PC-9 (cell line): ENCODE measurements at regions not wholly inside any gene's neighbourhood (a gene's known extent, or its start where the extent isn't known, plus 50 kb on each side); places are given as distances from the start of the nearest gene placed in this dataset.

Source experiments
- BruUV-seq: library from RNA; stranded (reverse); fragments of 400-500 nt; replicated peaks from 2 replicates; lab custom pipeline; 2021; lab: Mats Ljungman, UMichigan
- CTCF ChIA-PET: fragments of 300-600 bp; sonication (Branson Sonifier 250); formaldehyde crosslinking; loops from one replicate; lab custom pipeline; 2022; ENCODE audit warnings: antibody characterized with exemption; lab: Charles Lee
- POLR2A ChIA-PET: fragments of 300-600 bp; sonication (Branson Sonifier 250); formaldehyde crosslinking; loops from one replicate; lab custom pipeline; 2022; ENCODE audit warnings: antibody characterized with exemption; ENCODE audit not compliant: unreplicated experiment; lab: Charles Lee
- DNase-seq, 2 experiments: peaks; one replicate each; pipeline versions ENCODE4 v3.0.0 to v3.0.0-alpha.2; 2015 to 2022; ENCODE audit warnings: mixed read lengths in 1 of 2
- H2AFZ ChIP-seq: fragments of 200-600 bp; sonication (generic); 2 replicates; pipeline ENCODE4 v1.8.1; 2017; ENCODE audit warnings: antibody characterized with exemption
- H3F3A ChIP-seq: fragments of 200-600 bp; sonication (generic); 2 replicates; pipeline ENCODE4 v1.8.1; 2017; ENCODE audit warnings: antibody characterized with exemption, mild to moderate bottlenecking, low read depth; ENCODE audit not compliant: insufficient read depth
- H3K27ac ChIP-seq: fragments of 200-600 bp; sonication (generic); 2 replicates; pipeline ENCODE4 v1.6.1; 2016; ENCODE audit warnings: mixed run types
- H3K27me3 ChIP-seq: fragments of 200-600 bp; sonication (generic); 2 replicates; pipeline ENCODE4 v1.6.1; 2016; ENCODE audit warnings: low read depth, mixed run types; ENCODE audit not compliant: insufficient read depth
- H3K36me3 ChIP-seq: fragments of 200-600 bp; sonication (generic); 2 replicates; pipeline ENCODE4 v1.6.1; 2016; ENCODE audit warnings: low read depth, mixed run types
- H3K4me1 ChIP-seq: fragments of 200-600 bp; sonication (generic); replicated peaks from 2 replicates; pipeline ENCODE4 v1.6.1; 2016; ENCODE audit warnings: mixed run types; ENCODE audit not compliant: insufficient read depth
- H3K4me2 ChIP-seq: fragments of 200-600 bp; sonication (generic); 2 replicates; pipeline ENCODE4 v1.6.1; 2017; ENCODE audit warnings: mixed run types
- H3K4me3 ChIP-seq: fragments of 200-600 bp; sonication (generic); 2 replicates; pipeline ENCODE4 v1.6.1; 2016; ENCODE audit warnings: mixed run types
- H3K79me2 ChIP-seq: fragments of 200-600 bp; sonication (generic); 2 replicates; pipeline ENCODE4 v1.6.1; 2017; ENCODE audit warnings: low read depth, mixed run types
- H3K9me2 ChIP-seq: fragments of 200-600 bp; sonication (generic); 2 replicates; pipeline ENCODE4 v1.8.1; 2017; ENCODE audit warnings: mild to moderate bottlenecking; ENCODE audit not compliant: insufficient read depth
- H3K9me3 ChIP-seq: fragments of 200-600 bp; sonication (generic); 2 replicates; pipeline ENCODE4 v1.8.1; 2016; ENCODE audit warnings: low read depth; ENCODE audit not compliant: insufficient read depth
- H4K20me1 ChIP-seq: fragments of 200-600 bp; sonication (generic); 2 replicates; pipeline ENCODE4 v1.8.1; 2017; ENCODE audit not compliant: insufficient read depth
- EZH2 ChIP-seq: fragments of 200-600 bp; sonication (generic); IDR thresholded peaks from 2 replicates; pipeline ENCODE4 v1.8.0; 2017; ENCODE audit warnings: antibody characterized with exemption, low read depth
- intact Hi-C: fragments of 100-400 bp; cut with micrococcal nuclease; formaldehyde crosslinking; loops from one replicate; pipeline ENCODE4 v1.10.0; 2022; ENCODE audit not compliant: unreplicated experiment
- TF ChIP-seq, protein P1 (sequence below): fragments of 200-600 bp; sonication (generic); conservative IDR thresholded peaks from 2 replicates; pipeline ENCODE4 v1.6.1; 2017; ENCODE audit warnings: mixed run types, antibody characterized with exemption, mild to moderate bottlenecking, moderate library complexity

DNA sequence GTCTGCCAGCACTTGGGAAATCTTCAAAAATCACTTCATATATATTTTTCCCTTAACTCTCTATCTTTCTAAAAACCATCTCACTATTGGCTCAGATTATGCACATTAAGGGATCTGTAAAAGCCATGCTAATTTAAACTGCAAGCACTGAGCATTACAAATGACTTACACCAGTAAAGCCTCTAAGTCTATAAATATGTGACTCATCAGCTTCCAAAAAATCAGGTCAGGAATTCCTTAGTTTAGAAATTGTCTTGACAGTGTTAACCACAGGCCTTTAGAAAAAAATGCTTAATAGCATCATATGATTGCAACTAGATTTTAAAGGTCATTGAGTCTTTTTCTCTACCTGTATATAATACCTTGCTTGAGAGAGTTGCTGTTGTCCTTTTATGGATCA is 1113.6 kb upstream of the PIK3C3 start:
- no peak for DNase-seq
- Histone ChIP-seq H2AFZ (no peak overlapping the region), H3F3A (no peaks in the 10 kb centered on the region), H3K4me3 (no peak overlapping the region), H3K4me2 (no peak overlapping the region), H3K36me3 (no peaks in the 10 kb centered on the region), H3K9me2 (no peaks in the 10 kb centered on the region), H3K27ac (no peak overlapping the region), H3K9me3 (no peaks in the 10 kb centered on the region), H3K4me1 (no peaks in the 10 kb centered on the region), H3K27me3 (no peaks in the 10 kb centered on the region), H3K79me2 (no peaks in the 10 kb centered on the region), H4K20me1 (no peaks in the 10 kb centered on the region)
- intact Hi-C loops, result no loop called here
- ChIA-PET POLR2A (no interaction called here), CTCF (no interaction called here)
- TF ChIP-seq, protein P1, sequence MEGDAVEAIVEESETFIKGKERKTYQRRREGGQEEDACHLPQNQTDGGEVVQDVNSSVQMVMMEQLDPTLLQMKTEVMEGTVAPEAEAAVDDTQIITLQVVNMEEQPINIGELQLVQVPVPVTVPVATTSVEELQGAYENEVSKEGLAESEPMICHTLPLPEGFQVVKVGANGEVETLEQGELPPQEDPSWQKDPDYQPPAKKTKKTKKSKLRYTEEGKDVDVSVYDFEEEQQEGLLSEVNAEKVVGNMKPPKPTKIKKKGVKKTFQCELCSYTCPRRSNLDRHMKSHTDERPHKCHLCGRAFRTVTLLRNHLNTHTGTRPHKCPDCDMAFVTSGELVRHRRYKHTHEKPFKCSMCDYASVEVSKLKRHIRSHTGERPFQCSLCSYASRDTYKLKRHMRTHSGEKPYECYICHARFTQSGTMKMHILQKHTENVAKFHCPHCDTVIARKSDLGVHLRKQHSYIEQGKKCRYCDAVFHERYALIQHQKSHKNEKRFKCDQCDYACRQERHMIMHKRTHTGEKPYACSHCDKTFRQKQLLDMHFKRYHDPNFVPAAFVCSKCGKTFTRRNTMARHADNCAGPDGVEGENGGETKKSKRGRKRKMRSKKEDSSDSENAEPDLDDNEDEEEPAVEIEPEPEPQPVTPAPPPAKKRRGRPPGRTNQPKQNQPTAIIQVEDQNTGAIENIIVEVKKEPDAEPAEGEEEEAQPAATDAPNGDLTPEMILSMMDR, result no peak
- no peak for TF ChIP-seq EZH2
- no TSS peak for BruUV-seq

DNA sequence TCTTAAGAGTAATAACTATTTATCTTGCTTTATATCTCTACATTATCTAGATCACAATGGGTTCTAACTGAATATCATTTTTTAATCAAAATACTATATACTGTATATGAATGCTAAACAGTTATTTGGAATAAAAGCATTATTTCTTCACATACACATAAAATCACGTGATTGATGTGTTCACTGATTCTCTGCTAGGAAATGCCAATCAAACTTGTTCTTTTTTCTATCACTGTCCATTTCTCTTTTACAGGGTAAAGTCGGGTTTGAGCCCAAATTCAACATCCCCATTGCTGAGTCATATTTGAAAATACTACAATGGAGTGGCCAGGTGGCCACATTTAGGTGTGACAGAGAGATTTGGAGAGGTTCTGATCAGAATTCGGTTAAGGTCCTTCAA is 1114.0 kb upstream of the PIK3C3 start:
- H4K20me1 ChIP-seq, result no peaks in the 10 kb centered on the region
- H3K9me3 ChIP-seq, result no peaks in the 10 kb centered on the region
- no peak overlapping the region for H3K4me3 ChIP-seq
- H2AFZ ChIP-seq, result no peak overlapping the region
- no peak for DNase-seq
- intact Hi-C loops, result no loop called here
- ChIA-PET CTCF (no interaction called here), POLR2A (no interaction called here)
- no peaks in the 10 kb centered on the region for H3K27me3 ChIP-seq
- H3K4me2 ChIP-seq, result no peak overlapping the region
- H3K4me1 ChIP-seq, result no peaks in the 10 kb centered on the region
- no peaks in the 10 kb centered on the region for H3K79me2 ChIP-seq
- BruUV-seq, result no TSS peak
- no peak for TF ChIP-seq EZH2
- TF ChIP-seq, protein P1, result no peak
- no peaks in the 10 kb centered on the region for H3K9me2 ChIP-seq
- H3K27ac ChIP-seq, result no peak overlapping the region
- no peaks in the 10 kb centered on the region for H3F3A ChIP-seq
- no peaks in the 10 kb centered on the region for H3K36me3 ChIP-seq

DNA sequence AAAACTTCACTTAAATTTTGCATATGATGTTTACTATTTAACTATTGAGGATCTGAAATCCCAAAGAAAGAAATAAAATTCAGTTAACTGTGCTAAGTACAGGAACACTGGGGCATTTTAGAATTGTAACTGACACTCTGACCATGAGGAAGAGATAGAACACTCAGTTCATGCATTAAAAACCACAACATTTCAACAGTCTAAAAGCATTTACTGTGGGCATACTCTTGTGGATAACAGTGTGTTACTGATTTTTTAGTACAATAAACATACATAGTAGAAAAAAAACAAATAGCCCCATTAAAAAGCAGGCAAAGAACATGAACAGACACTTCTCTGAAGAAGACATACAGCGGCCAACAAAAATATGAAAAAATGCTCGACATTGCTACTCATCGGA is 1122.7 kb upstream of the PIK3C3 start:
- H3K9me3 ChIP-seq, result no peaks in the 10 kb centered on the region
- TF ChIP-seq, protein P1, result no peak
- no peak for TF ChIP-seq EZH2
- DNase-seq, result no peak
- no TSS peak for BruUV-seq
- intact Hi-C loops, result no loop called here
- no peaks in the 10 kb centered on the region for H4K20me1 ChIP-seq
- no peak overlapping the region for H3K27ac ChIP-seq
- no peaks in the 10 kb centered on the region for H3K79me2 ChIP-seq
- no peaks in the 10 kb centered on the region for H3K9me2 ChIP-seq
- H3K27me3 ChIP-seq, result no peaks in the 10 kb centered on the region
- ChIA-PET POLR2A (no interaction called here), CTCF (no interaction called here)
- no peak overlapping the region for H2AFZ ChIP-seq
- no peak overlapping the region for H3K4me3 ChIP-seq
- H3K36me3 ChIP-seq, result no peaks in the 10 kb centered on the region
- H3K4me1 ChIP-seq, result no peaks in the 10 kb centered on the region
- no peak overlapping the region for H3K4me2 ChIP-seq
- no peaks in the 10 kb centered on the region for H3F3A ChIP-seq
